ENCODE measurements at regions not wholly inside any gene's neighbourhood (a gene's known extent, or its start where the extent isn't known, plus 50 kb on each side); places are given as distances from the start of the nearest gene placed in this dataset.

GRCh38 chr20:4330011-4330410, 80.9 kb upstream of the ADRA1D start:
- no peak for TF ChIP-seq TAF1 (IDR thresholded peaks at IDR 0.05; ENCODE audit: low read depth, low read length)
- no peak for TF ChIP-seq POLR2A (IDR thresholded peaks at IDR 0.05; ENCODE audit: low read depth, low read length)
- TF ChIP-seq POLR2AphosphoS5 (IDR thresholded peaks at IDR 0.05; ENCODE audit: low read depth, low read length) = no peak
